Astrocyte (in vitro differentiated cells and primary cell): ENCODE measurements at regions not wholly inside any gene's neighbourhood (a gene's known extent, or its start where the extent isn't known, plus 50 kb on each side); places are given as distances from the start of the nearest gene placed in this dataset.

Experiments used
- CTCF ChIP-seq: IDR thresholded peaks from 2 replicates; pipeline ENCODE4 v1.5.1; 2011; ENCODE audit warnings: low read depth, mild to moderate bottlenecking, inconsistent platforms, low read length, moderate library complexity; ENCODE audit not compliant: insufficient read depth
- EZH2 ChIP-seq: IDR thresholded peaks from 2 replicates; pipeline ENCODE4 v1.6.1; 2012; ENCODE audit warnings: mild to moderate bottlenecking, low read length, inconsistent platforms; ENCODE audit not compliant: insufficient read depth

GRCh38 chr5:171617266-171617665, 168.4 kb upstream of the SMIM23 start:
- TF ChIP-seq CTCF = no peak
- TF ChIP-seq EZH2 = no peak
